ENCODE measurements at regions not wholly inside any gene's neighbourhood (a gene's known extent, or its start where the extent isn't known, plus 50 kb on each side); places are given as distances from the start of the nearest gene placed in this dataset.

DNA sequence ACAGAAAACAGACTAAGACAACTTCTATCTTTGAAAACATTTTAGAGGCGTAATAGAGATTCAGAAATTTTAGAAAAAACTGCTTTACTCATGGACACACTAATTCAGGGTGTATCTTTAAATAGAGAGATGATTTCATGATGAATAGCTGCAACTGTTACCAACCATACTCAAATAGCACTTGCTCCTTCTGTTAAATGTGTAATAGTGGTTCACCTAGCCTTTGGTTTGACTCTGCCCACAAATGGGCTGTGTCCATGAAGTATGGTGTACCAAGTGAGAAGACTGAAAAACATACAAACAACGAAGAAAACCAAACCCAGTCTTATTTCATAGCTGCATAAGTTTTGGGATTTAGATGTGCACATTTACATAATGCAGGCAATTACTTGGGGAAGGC is 610.6 kb downstream of the PLCL1 start:
- no peak for DNase-seq (ENCODE audit: low read depth in 2 of 2)

- DNase-seq (ENCODE audit: low read depth in 2 of 2): no peak
These were observed 607.5 kb downstream of the PLCL1 start for GRCh38 chr2:198411936-198412335.

- no peak for DNase-seq (ENCODE audit: low read depth in 2 of 2)
These were observed 603.8 kb downstream of the PLCL1 start for GRCh38 chr2:198408171-198408570.

GRCh38 chr2:198405311-198405710 is 600.9 kb downstream of the PLCL1 start:
- DNase-seq (ENCODE audit: low read depth in 2 of 2): no peak

DNA sequence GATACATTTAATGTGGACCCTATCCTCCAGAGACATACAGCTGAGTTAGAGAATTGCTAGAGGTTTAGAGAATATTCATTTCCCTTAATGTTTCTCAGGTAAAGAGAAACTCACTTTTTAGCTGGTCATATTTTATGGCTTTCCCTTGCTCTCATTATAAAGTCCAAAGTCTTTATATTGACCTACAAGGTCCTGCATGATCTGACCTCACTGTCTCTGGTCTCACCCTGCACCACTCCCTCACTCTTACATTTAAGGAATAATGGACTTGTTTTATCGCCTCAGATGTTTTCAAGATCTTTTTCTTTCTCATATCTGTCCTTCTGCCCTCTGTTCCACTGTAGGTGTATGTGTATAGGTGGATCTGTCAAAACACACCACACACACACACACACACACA is 597.3 kb downstream of the PLCL1 start:
- no peak for DNase-seq (ENCODE audit: low read depth in 2 of 2)

GRCh38 chr2:198400999-198401398 is 596.6 kb downstream of the PLCL1 start:
- no peak for DNase-seq (ENCODE audit: low read depth in 2 of 2)

DNA sequence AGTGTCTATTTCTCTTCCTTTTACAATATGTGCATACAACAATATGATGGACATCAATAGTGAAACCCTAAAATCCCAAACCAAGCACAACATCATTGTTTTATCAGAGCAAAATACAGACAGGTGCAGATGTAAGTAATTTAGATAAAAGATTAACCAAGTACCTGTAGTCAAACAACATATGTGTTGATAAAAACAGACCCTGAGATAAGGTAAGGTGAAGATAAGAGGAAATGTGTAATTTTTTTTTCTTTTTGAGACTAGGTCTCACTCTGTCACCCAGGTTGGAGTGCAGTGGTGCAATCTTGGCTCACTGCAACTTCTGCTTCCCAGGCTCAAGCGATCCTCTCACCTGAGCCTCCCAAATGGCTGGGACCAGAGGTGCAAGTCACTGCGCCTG is 589.8 kb downstream of the PLCL1 start:
- no peak for DNase-seq (ENCODE audit: low read depth in 2 of 2)

DNA sequence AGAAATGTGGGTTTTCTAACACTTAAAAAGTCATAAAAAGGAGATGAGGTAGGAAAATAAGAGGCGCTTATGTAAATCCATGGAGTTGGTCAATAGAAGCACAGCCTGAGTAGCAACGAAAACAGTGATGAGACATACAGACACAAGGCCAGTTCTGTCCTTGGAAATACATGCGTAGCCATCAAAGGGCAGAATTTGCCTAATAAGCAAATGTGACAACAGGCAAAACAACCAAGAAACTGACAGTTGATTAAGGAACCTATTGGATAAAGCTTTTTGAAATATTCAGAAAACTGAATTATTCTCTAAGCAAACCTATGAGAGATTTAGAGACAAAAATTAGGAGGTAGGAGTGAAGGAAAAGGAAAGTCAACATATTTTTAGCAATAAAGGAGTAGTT is 586.3 kb downstream of the PLCL1 start:
- no peak for DNase-seq (ENCODE audit: low read depth in 2 of 2)

- no peak for DNase-seq (ENCODE audit: low read depth in 2 of 2)
These were observed 583.3 kb downstream of the PLCL1 start for GRCh38 chr2:198387677-198388076.

DNA sequence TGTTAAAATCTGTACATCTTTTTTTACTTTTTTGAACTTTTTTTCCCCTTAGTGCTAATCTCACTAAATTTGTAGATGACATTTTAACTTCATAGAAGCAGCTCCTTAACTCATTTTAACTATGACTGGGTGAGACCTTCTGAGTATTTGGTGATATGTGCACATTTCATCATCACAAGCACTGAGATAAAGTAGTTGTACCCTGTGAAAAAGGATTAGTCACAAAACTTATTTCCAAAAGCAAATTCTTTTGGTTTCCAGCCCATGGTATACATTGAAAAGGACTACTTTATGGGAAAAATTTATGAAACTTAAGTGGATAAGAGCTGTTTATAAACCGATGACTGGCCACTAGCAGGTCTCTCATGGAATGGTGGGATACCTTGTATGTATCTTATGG is 581.5 kb downstream of the PLCL1 start:
- no peak for DNase-seq (ENCODE audit: low read depth in 2 of 2)

- no peak for DNase-seq (ENCODE audit: low read depth in 2 of 2)
These were observed 580.9 kb downstream of the PLCL1 start for GRCh38 chr2:198385326-198385725.

GRCh38 chr2:198383392-198383791 is 579.0 kb downstream of the PLCL1 start:
- no peak for DNase-seq (ENCODE audit: low read depth in 2 of 2)

GRCh38 chr2:198382811-198383210 is 578.4 kb downstream of the PLCL1 start:
- DNase-seq (ENCODE audit: low read depth in 2 of 2): no peak

DNA sequence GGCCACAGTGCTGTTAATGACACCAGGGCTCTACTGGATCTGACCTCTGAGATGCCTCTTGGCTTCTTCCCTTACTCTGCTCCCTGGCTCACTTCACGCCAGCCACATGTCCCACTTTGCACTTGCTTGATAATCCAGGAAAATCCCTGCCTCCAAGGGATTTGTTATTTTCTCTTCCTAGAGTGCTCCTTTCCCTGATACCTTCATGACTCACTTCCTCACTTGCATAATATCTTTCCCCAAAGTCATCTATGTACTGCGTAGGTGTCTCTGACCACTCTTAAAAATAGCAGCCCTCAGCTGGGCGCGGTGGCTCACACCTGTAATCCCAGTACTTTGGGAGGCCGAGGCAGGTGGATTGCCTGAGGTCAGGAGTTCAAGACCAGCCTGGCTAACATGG is 572.3 kb downstream of the PLCL1 start:
- no peak for DNase-seq (ENCODE audit: low read depth in 2 of 2)

- DNase-seq (ENCODE audit: low read depth in 2 of 2): no peak
These were observed 570.7 kb downstream of the PLCL1 start for GRCh38 chr2:198375083-198375410.

- DNase-seq (ENCODE audit: low read depth in 2 of 2): no peak
These were observed 570.1 kb downstream of the PLCL1 start for GRCh38 chr2:198374375-198375082.

DNA sequence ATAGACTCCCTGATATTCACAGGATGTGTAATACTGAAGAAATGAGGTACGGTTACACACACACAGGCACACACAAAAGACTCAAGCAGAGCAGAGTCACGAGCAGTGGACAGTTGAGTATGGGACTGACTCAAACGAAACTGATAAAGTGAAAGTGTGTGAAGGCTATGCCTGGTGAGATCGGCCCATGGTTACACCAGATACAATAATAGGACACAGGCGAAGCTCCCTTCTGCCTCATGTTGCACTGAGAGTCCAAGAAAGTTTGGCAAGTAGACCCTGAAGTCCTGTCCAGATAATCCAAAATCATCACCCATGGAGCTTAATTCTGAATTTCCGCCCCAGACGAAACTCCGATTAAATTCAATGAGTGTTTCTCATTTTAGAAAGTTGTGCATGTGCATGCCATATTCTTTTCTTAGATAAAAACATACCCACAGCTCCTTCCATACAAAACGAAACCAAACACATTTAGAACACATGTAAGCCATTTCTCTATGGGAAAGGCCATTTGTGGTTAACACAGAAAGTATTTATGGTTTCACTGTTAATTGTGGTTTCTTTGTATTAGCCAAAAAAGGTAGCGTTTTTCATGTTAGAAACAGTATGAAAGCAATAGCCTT is 567.6 kb downstream of the PLCL1 start:
- DNase-seq (ENCODE audit: low read depth in 2 of 2): no peak

GRCh38 chr2:198371329-198371728 is 566.9 kb downstream of the PLCL1 start:
- no peak for DNase-seq (ENCODE audit: low read depth in 2 of 2)

DNA sequence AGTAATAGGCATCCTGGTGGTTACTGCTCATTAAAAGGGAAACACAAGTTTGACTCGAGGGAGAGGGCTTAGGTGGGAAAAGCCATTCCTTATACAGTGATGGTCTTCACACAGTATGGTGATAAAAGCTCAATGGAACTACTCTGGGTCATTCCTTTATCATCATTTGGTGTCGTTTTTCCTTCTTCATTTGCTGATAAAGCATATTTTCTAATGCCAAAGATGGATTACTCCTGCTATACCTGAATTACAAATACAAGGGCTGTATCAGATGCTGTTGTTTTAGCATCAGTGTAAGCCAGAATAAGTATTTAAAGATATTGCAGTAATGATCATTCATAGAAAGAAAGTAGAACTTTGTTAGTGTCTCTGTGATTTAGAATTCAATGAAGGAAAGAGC is 563.7 kb downstream of the PLCL1 start:
- DNase-seq (ENCODE audit: low read depth in 2 of 2): no peak

- DNase-seq (ENCODE audit: low read depth in 2 of 2): no peak
These were observed 558.3 kb downstream of the PLCL1 start for GRCh38 chr2:198362740-198363139.

- DNase-seq (ENCODE audit: low read depth in 2 of 2): no peak
These were observed 554.9 kb downstream of the PLCL1 start for GRCh38 chr2:198359308-198359707.

DNA sequence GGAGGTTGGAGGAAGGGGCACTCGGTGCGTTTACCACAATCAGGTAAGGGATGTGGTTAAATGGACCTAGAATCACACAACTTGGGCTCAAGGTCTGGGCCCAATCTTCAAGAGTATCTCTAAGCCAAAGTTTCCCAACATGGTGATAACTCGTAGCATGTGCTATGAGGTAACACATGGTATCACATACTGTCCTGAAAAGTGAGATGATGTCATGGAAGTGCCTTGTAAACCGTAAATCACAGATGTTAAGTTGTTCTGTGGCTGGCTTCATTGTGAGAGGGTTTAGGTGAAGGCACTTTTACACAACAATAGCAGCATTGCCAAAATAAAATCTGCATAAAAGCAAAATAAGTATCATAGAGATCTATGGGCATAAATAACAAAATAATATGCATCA is 551.8 kb downstream of the PLCL1 start:
- DNase-seq (ENCODE audit: low read depth in 2 of 2): no peak

GRCh38 chr2:198351647-198352046 is 547.3 kb downstream of the PLCL1 start:
- no peak for DNase-seq (ENCODE audit: low read depth in 2 of 2)

DNA sequence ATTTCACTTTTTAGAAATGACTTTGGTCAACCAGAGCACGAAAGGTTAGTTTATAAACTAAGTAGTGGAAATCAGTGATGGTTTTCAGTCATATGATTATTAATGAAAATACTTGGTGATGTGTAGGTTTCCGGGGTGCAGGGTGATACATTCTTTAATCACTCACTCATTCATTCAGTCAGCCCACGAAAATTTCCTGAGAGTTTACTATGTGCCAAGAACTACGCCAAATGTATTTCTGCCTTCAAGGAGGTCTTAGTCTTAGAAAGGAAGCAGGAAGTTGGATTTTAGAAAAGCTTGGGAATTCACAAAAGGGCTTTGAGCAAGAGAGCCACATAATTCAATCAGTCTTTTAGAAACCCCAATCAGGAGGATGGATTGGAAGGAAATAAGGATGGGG is 543.6 kb downstream of the PLCL1 start:
- no peak for DNase-seq (ENCODE audit: low read depth in 2 of 2)
